Lung (tissue), 11 donors: ENCODE measurements at regions not wholly inside any gene's neighbourhood (a gene's known extent, or its start where the extent isn't known, plus 50 kb on each side); places are given as distances from the start of the nearest gene placed in this dataset.
A peak's percentile ranks its signal among the peaks of the same experiment; 100 is the strongest.

Experiments used
- ATAC-seq: fragments of 200-7000 bp; cut with Tn5 transposase; one replicate; pipeline ENCODE4 v1.9.1; 2020; ENCODE audit warnings: moderate number of reproducible peaks; ENCODE audit not compliant: insufficient read depth, low FRiP score
- DNase-seq, 3 donors: peaks; one replicate each; pipeline ENCODE4 v3.0.0-alpha.2; 2013 to 2017
- H3K27ac ChIP-seq, 2 donors: one replicate each; pipeline ENCODE4 v1.5.1; 2013; ENCODE audit warnings: mild to moderate bottlenecking in 2 of 2, moderate library complexity in 2 of 2, control low read depth in 1 of 2, inconsistent platforms in 1 of 2, low read depth in 1 of 2, low read length in 1 of 2
- H3K27me3 ChIP-seq, 3 donors: one replicate each; pipeline ENCODE4 v1.5.1; 2013; ENCODE audit warnings: low read length in 2 of 3; ENCODE audit not compliant: control insufficient read depth in 3 of 3, insufficient read depth in 3 of 3
- H3K36me3 ChIP-seq, 4 donors: one replicate each; pipeline ENCODE4 v1.5.1; 2013; ENCODE audit warnings: low read length in 4 of 4, mild to moderate bottlenecking in 1 of 4, moderate library complexity in 1 of 4; ENCODE audit not compliant: control insufficient read depth in 4 of 4, insufficient read depth in 4 of 4
- H3K4me1 ChIP-seq, 5 donors: one replicate each; pipeline ENCODE4 v1.5.1; 2013; ENCODE audit warnings: low read length in 5 of 5, mild to moderate bottlenecking in 2 of 5, moderate library complexity in 1 of 5; ENCODE audit not compliant: control insufficient read depth in 5 of 5, insufficient read depth in 5 of 5
- H3K4me3 ChIP-seq: one replicate; pipeline ENCODE4 v1.5.1; 2013; ENCODE audit warnings: mild to moderate bottlenecking, control low read depth, moderate library complexity
- H3K9ac ChIP-seq, 2 donors: one replicate each; pipeline ENCODE4 v1.5.1; 2013; ENCODE audit warnings: low read length in 2 of 2, control low read depth in 1 of 2; ENCODE audit not compliant: insufficient read depth in 1 of 2
- H3K9me3 ChIP-seq, 4 donors: one replicate each; pipeline ENCODE4 v1.5.1; 2013; ENCODE audit warnings: low read length in 3 of 4, mild to moderate bottlenecking in 1 of 4, moderate library complexity in 1 of 4; ENCODE audit not compliant: control insufficient read depth in 4 of 4, insufficient read depth in 3 of 4
- WGBS, 2 donors: extraction: QIAGEN DNeasy Blood & Tissue Kit; methylation state at CpG; one replicate each; pipeline ENCODE4 v1.1.7; 2013; 5-methylcytosine and 5-hydroxymethylcytosine counted together
- TF ChIP-seq, protein P1 (sequence below): IDR thresholded peaks from 2 replicates; pipeline ENCODE4 v1.5.1; 2012; ENCODE audit warnings: mild to moderate bottlenecking; ENCODE audit errors: control extremely low read depth, extremely low read depth
- donor health status: control.
- donor health status: control.
- donor health status: Bipolar disorder and iron deficiency.
- donor health status: healthy.
- donor health status: DM: yes; HTN: yes; CAD: no.

DNA sequence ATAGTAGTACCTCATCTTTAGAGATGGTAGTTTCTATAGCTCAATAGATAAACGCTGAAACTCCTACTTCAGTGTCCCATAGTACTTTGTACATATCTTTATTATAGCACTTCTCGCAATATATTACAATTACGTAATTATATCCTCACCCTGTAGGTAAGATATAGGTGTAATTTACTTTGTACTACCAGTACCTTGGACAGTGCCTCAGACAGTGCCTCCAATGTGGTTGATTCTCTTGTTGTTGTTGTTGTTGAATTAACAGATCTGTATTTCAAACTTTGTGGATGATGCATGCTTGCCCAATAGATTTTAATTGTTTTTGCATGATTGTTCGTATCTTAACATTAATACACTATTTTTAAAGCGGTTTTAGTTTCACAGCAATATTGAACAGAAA lies 188.6 kb downstream of the ARL6IP6 start:
- no peaks in the 10 kb centered on the region for H3K4me1 ChIP-seq
- ATAC-seq = no peak
- 74 to 81% methylated on average over 5 of the region's 5 CpGs for WGBS, 2 donors
- H3K9me3 ChIP-seq = no peaks in the 10 kb centered on the region
- no peak overlapping the region for H3K9ac ChIP-seq
- TF ChIP-seq, protein P1, sequence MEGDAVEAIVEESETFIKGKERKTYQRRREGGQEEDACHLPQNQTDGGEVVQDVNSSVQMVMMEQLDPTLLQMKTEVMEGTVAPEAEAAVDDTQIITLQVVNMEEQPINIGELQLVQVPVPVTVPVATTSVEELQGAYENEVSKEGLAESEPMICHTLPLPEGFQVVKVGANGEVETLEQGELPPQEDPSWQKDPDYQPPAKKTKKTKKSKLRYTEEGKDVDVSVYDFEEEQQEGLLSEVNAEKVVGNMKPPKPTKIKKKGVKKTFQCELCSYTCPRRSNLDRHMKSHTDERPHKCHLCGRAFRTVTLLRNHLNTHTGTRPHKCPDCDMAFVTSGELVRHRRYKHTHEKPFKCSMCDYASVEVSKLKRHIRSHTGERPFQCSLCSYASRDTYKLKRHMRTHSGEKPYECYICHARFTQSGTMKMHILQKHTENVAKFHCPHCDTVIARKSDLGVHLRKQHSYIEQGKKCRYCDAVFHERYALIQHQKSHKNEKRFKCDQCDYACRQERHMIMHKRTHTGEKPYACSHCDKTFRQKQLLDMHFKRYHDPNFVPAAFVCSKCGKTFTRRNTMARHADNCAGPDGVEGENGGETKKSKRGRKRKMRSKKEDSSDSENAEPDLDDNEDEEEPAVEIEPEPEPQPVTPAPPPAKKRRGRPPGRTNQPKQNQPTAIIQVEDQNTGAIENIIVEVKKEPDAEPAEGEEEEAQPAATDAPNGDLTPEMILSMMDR = no peak
- DNase-seq = no peak
- no peak overlapping the region for H3K27ac ChIP-seq
- no peak overlapping the region for H3K4me3 ChIP-seq
- H3K27me3 ChIP-seq = no peaks in the 10 kb centered on the region
- no peaks in the 10 kb centered on the region for H3K36me3 ChIP-seq

DNA sequence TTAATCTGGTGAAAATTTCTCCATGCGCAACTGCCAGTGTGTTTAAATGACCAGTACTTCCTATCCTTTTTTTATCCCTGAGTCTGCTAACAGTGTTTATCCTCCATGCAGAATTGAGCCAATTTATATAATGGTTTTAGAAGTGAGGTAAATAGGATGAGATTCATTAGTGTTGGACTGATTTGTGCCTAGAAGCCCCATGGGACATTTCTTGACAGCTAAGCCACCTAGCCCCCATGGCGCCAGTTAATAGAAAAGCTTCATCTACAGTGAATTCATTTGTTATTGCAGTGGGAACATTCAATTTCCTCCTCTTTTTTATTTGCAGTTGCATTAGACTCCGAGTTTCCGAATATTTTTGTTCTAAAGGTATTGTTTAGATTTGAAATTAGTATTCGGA lies 175.6 kb downstream of the ARL6IP6 start:
- WGBS, 2 donors = 76 to 84% methylated on average over 5 of the region's 5 CpGs
- no peak for ATAC-seq
- TF ChIP-seq, protein P1 = no peak

DNA sequence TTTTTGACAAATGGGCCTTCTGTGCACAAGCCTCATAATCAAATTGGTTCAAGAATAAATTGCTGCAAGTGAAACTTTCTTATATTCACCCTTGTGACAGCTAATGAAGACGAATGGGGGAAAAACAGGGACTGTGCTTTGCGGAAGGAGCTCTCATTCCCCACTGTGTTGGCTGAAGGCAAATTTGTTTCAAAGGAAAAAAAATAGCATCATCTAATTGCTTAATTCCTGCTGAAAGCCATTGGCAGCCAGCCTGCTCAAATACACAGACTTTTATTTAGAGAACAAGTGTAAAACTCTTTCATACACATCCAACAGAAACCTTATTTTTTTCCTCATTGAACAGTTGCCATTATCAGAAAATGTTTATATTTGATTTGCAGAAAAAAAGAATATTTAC lies 172.3 kb downstream of the ARL6IP6 start:
- no peak overlapping the region for H3K4me3 ChIP-seq
- H3K4me1 ChIP-seq = no peaks in the 10 kb centered on the region
- no peaks in the 10 kb centered on the region for H3K27me3 ChIP-seq
- DNase-seq (peak in 2 of 3 donors; percentile 23 to 36), ATAC-seq (no peak)
- H3K36me3 ChIP-seq = no peaks in the 10 kb centered on the region
- no peak overlapping the region for H3K27ac ChIP-seq
- H3K9ac ChIP-seq = no peak overlapping the region
- no peaks in the 10 kb centered on the region for H3K9me3 ChIP-seq
- WGBS, 2 donors = 26 to 59% methylated on average over 2 of the region's 2 CpGs
- TF ChIP-seq, protein P1 = no peak

More for the DNA sequence above, 175.6 kb downstream of the ARL6IP6 start:
- Histone ChIP-seq H3K4me1 (no peaks in the 10 kb centered on the region), H3K36me3 (no peaks in the 10 kb centered on the region), H3K9me3 (no peaks in the 10 kb centered on the region), H3K27me3 (no peaks in the 10 kb centered on the region), H3K4me3 (no peak overlapping the region), H3K9ac (no peak overlapping the region), H3K27ac (no peak overlapping the region)
- DNase-seq = no peak

DNA sequence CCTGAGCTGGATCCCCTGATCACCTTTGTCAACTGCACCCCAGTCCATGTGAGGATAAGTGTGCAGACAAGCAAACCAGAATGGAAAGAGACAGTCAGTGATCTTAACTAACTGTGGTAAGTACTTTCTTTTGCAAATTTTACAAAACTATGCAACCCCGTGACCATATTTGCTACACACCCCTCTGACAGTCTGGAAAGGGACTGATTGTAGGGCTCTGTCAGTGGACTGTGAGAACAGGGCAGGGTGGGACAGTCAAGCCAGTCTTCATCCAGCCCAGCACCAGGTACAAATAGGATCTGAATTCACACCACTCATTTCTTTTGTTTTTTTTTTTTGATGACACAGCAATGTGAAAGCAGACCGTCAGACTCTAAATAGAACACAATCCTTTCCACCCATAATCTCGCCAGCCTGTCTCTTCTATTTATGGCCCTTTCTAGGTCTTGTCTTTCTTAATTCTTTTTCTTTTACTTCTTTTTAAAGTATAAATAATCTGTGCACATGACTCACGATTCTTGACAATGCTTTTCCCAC lies 165.6 kb downstream of the ARL6IP6 start:
- Histone ChIP-seq H3K27me3 (no peaks in the 10 kb centered on the region), H3K4me3 (no peak overlapping the region), H3K9ac (no peak overlapping the region), H3K36me3 (no peaks in the 10 kb centered on the region), H3K27ac (no peak overlapping the region), H3K4me1 (no peaks in the 10 kb centered on the region), H3K9me3 (no peaks in the 10 kb centered on the region)
- ATAC-seq (no peak), DNase-seq (no peak)
- TF ChIP-seq, protein P1 = no peak
- WGBS, 2 donors = 71 to 81% methylated on average over 4 of the region's 4 CpGs
